Neural cell (in vitro differentiated cells): ENCODE measurements at regions not wholly inside any gene's neighbourhood (a gene's known extent, or its start where the extent isn't known, plus 50 kb on each side); places are given as distances from the start of the nearest gene placed in this dataset.

Experiments used
- H2AFZ ChIP-seq: fragments of 200-600, 300-800 bp; sonication (generic), shearing (Covaris generic); 2 replicates; pipeline ENCODE4 v1.6.0; 2014; ENCODE audit warnings: low read depth, mild to moderate bottlenecking, antibody characterized with exemption, low read length, moderate library complexity
- H3F3A ChIP-seq: fragments of 200-600 bp; shearing (Covaris generic); 2 replicates; pipeline ENCODE4 v1.6.1; 2016; ENCODE audit warnings: mild to moderate bottlenecking, moderate library complexity, mixed read lengths, antibody characterized with exemption, low read length; ENCODE audit not compliant: insufficient read depth, poor library complexity, severe bottlenecking
- H3K27ac ChIP-seq: fragments of 200-600, 300-800 bp; sonication (generic), shearing (Covaris generic); 2 replicates; pipeline ENCODE4 v1.5.1; 2014; ENCODE audit warnings: mild to moderate bottlenecking, low read length, moderate library complexity
- H3K27me3 ChIP-seq: fragments of 300-800, 200-600 bp; sonication (generic), shearing (Covaris generic); 2 replicates; pipeline ENCODE4 v1.6.0; 2014; ENCODE audit warnings: mild to moderate bottlenecking, low read depth, low read length, moderate library complexity; ENCODE audit not compliant: insufficient read depth
- H3K36me3 ChIP-seq: fragments of 300-800, 200-600 bp; sonication (generic), shearing (Covaris generic); 2 replicates; pipeline ENCODE4 v1.5.1; 2014; ENCODE audit warnings: mild to moderate bottlenecking, antibody characterized with exemption, low read length, moderate library complexity; ENCODE audit not compliant: insufficient read depth
- H3K4me2 ChIP-seq: fragments of 300-800, 200-600 bp; sonication (generic), shearing (Covaris generic); 2 replicates; pipeline ENCODE4 v1.6.0; 2014; ENCODE audit warnings: mild to moderate bottlenecking, low read length
- H3K4me3 ChIP-seq: fragments of 300-800, 200-600 bp; sonication (generic), shearing (Covaris generic); 2 replicates; pipeline ENCODE4 v1.5.1; 2014; ENCODE audit warnings: mild to moderate bottlenecking, low read length, moderate library complexity
- H3K79me2 ChIP-seq: fragments of 200-600 bp; shearing (Covaris generic); replicated peaks from 2 replicates; pipeline ENCODE4 v1.6.0; 2014; ENCODE audit warnings: mild to moderate bottlenecking, low read length, moderate library complexity; ENCODE audit not compliant: insufficient read depth
- H3K9ac ChIP-seq: fragments of 300-800, 200-600 bp; sonication (generic), shearing (Covaris generic); 2 replicates; pipeline ENCODE4 v1.6.1; 2016; ENCODE audit warnings: mild to moderate bottlenecking, low read length, mixed read lengths
- H3K9me2 ChIP-seq: fragments of 200-600 bp; shearing (Covaris generic); 2 replicates; pipeline ENCODE4 v1.6.1; 2016; ENCODE audit warnings: mild to moderate bottlenecking, low read length, mixed read lengths; ENCODE audit not compliant: insufficient read depth
- H3K9me3 ChIP-seq: fragments of 200-600, 300-800 bp; sonication (generic), shearing (Covaris generic); 2 replicates; pipeline ENCODE4 v1.6.1; 2016; ENCODE audit warnings: mild to moderate bottlenecking, mixed run types, low read length, moderate library complexity, mixed read lengths
- H4K20me1 ChIP-seq: fragments of 200-600 bp; shearing (Covaris generic); 2 replicates; pipeline ENCODE4 v1.6.1; 2016; ENCODE audit warnings: mild to moderate bottlenecking, mixed run types; ENCODE audit not compliant: insufficient read depth
- CTCF ChIP-seq: fragments of 450-650 bp; IDR thresholded peaks from 2 replicates; pipeline ENCODE4 v1.5.1; 2014; ENCODE audit warnings: antibody characterized with exemption, mild to moderate bottlenecking, moderate library complexity; ENCODE audit not compliant: poor library complexity, severe bottlenecking
- EP300 ChIP-seq: fragments of 450-650 bp; conservative IDR thresholded peaks from 2 replicates; pipeline ENCODE4 v1.6.1; 2014; ENCODE audit warnings: antibody characterized with exemption, mild to moderate bottlenecking, moderate library complexity; ENCODE audit not compliant: poor library complexity, severe bottlenecking
- EZH2 ChIP-seq: fragments of 200-600, 300-800 bp; shearing (Covaris generic), sonication (generic); IDR thresholded peaks from 2 replicates; pipeline ENCODE4 v1.6.1; 2014; ENCODE audit warnings: antibody characterized with exemption, low read length, borderline replicate concordance, mild to moderate bottlenecking; ENCODE audit not compliant: insufficient read depth, poor library complexity, severe bottlenecking
- MXI1 ChIP-seq: fragments of 450-650 bp; conservative IDR thresholded peaks from 2 replicates; pipeline ENCODE4 v1.6.1; 2014; ENCODE audit warnings: antibody characterized with exemption, mild to moderate bottlenecking; ENCODE audit not compliant: poor library complexity, severe bottlenecking
- POLR2AphosphoS5 ChIP-seq: IDR thresholded peaks from 2 replicates; pipeline ENCODE4 v1.6.1; 2012
- RAD21 ChIP-seq: fragments of 450-650 bp; conservative IDR thresholded peaks from 2 replicates; pipeline ENCODE4 v1.6.1; 2014; ENCODE audit warnings: antibody characterized with exemption, mild to moderate bottlenecking, moderate library complexity
- REST ChIP-seq: IDR thresholded peaks from 2 replicates; pipeline ENCODE4 v1.6.1; 2012; ENCODE audit warnings: borderline replicate concordance
- SMC3 ChIP-seq: fragments of 450-650 bp; conservative IDR thresholded peaks from 2 replicates; pipeline ENCODE4 v1.6.1; 2014; ENCODE audit warnings: antibody characterized with exemption, mild to moderate bottlenecking, moderate library complexity; ENCODE audit not compliant: poor library complexity
- TAF1 ChIP-seq: IDR thresholded peaks from 2 replicates; pipeline ENCODE4 v1.6.1; 2012; ENCODE audit warnings: low read depth

GRCh38 chr2:108118996-108119395 is 120.8 kb upstream of the SULT1C3 start:
- no peaks in the 10 kb centered on the region for H3F3A ChIP-seq
- H3K9me3 ChIP-seq: no peaks in the 10 kb centered on the region
- H3K79me2 ChIP-seq: no peaks in the 10 kb centered on the region
- no peak overlapping the region for H2AFZ ChIP-seq
- no peak overlapping the region for H3K4me3 ChIP-seq
- no peak overlapping the region for H3K4me2 ChIP-seq
- no peak overlapping the region for H3K9ac ChIP-seq
- H4K20me1 ChIP-seq: no peaks in the 10 kb centered on the region
- TF ChIP-seq TAF1: no peak
- TF ChIP-seq REST: no peak
- TF ChIP-seq POLR2AphosphoS5: no peak
- TF ChIP-seq SMC3: no peak
- no peak for TF ChIP-seq MXI1
- TF ChIP-seq CTCF: no peak
- no peak for TF ChIP-seq EP300
- TF ChIP-seq RAD21: no peak
- TF ChIP-seq EZH2: no peak
- no peaks in the 10 kb centered on the region for H3K9me2 ChIP-seq
- no peak overlapping the region for H3K27ac ChIP-seq
- no peaks in the 10 kb centered on the region for H3K36me3 ChIP-seq
- H3K27me3 ChIP-seq: no peaks in the 10 kb centered on the region

GRCh38 chr2:108119492-108119891 is 120.3 kb upstream of the SULT1C3 start:
- Histone ChIP-seq H3K9me3 (no peaks in the 10 kb centered on the region), H2AFZ (no peak overlapping the region), H3K79me2 (no peaks in the 10 kb centered on the region), H3F3A (no peaks in the 10 kb centered on the region), H3K9me2 (no peaks in the 10 kb centered on the region), H3K36me3 (no peaks in the 10 kb centered on the region), H4K20me1 (no peaks in the 10 kb centered on the region), H3K4me3 (no peak overlapping the region), H3K9ac (no peak overlapping the region), H3K27ac (no peak overlapping the region), H3K27me3 (no peaks in the 10 kb centered on the region), H3K4me2 (no peak overlapping the region)
- TF ChIP-seq SMC3: no peak
- no peak for TF ChIP-seq EP300
- no peak for TF ChIP-seq RAD21
